HEK293 (cell line): ENCODE measurements at regions not wholly inside any gene's neighbourhood (a gene's known extent, or its start where the extent isn't known, plus 50 kb on each side); places are given as distances from the start of the nearest gene placed in this dataset.

Experiments
- KLF9 ChIP-seq: fragments of 450-650 bp; formaldehyde crosslinking; IDR thresholded peaks from 2 replicates; pipeline ENCODE4 v1.5.1; 2016; ENCODE audit warnings: missing biosample characterization, missing genetic modification characterization, low read depth
- ZIC2 ChIP-seq: fragments of 450-650 bp; formaldehyde crosslinking; IDR thresholded peaks from 2 replicates; pipeline ENCODE4 v1.5.1; 2016; ENCODE audit warnings: missing biosample characterization, missing genetic modification characterization
- ZNF280D ChIP-seq: fragments of 450-650 bp; formaldehyde crosslinking; IDR thresholded peaks from 2 replicates; pipeline ENCODE4 v1.5.1; 2016; ENCODE audit warnings: missing biosample characterization, missing genetic modification characterization
- ZNF423 ChIP-seq: fragments of 450-650 bp; formaldehyde crosslinking; IDR thresholded peaks from 2 replicates; pipeline ENCODE4 v1.5.1; 2016; ENCODE audit warnings: missing biosample characterization, missing genetic modification characterization
- ZNF571 ChIP-seq: fragments of 450-650 bp; formaldehyde crosslinking; IDR thresholded peaks from 2 replicates; pipeline ENCODE4 v1.5.0; 2017; ENCODE audit warnings: missing biosample characterization, missing genetic modification characterization
- ZNF785 ChIP-seq: fragments of 450-650 bp; formaldehyde crosslinking; IDR thresholded peaks from 2 replicates; pipeline ENCODE4 v1.5.1; 2016; ENCODE audit warnings: missing biosample characterization, missing genetic modification characterization
- TF ChIP-seq, protein P1 (sequence below): fragments of 450-650 bp; formaldehyde crosslinking; IDR thresholded peaks from 2 replicates; pipeline ENCODE4 v1.5.1; 2016; ENCODE audit warnings: missing biosample characterization, missing genetic modification characterization
- TF ChIP-seq, protein P2 (sequence below): sonication (generic); formaldehyde crosslinking; IDR thresholded peaks from 2 replicates; pipeline ENCODE4 v1.8.1; 2022; ENCODE audit warnings: mild to moderate bottlenecking, moderate library complexity, missing genetic modification reagents

- TF ChIP-seq ZNF785 (tag by site-specific recombination) (no peak), ZNF423 (tag by site-specific recombination) (no peak), ZNF280D (no peak), ZNF571 (tag by site-specific recombination) (no peak), ZIC2 (tag by site-specific recombination) (no peak), KLF9 (tag by site-specific recombination) (no peak)
- TF ChIP-seq, protein P1, sequence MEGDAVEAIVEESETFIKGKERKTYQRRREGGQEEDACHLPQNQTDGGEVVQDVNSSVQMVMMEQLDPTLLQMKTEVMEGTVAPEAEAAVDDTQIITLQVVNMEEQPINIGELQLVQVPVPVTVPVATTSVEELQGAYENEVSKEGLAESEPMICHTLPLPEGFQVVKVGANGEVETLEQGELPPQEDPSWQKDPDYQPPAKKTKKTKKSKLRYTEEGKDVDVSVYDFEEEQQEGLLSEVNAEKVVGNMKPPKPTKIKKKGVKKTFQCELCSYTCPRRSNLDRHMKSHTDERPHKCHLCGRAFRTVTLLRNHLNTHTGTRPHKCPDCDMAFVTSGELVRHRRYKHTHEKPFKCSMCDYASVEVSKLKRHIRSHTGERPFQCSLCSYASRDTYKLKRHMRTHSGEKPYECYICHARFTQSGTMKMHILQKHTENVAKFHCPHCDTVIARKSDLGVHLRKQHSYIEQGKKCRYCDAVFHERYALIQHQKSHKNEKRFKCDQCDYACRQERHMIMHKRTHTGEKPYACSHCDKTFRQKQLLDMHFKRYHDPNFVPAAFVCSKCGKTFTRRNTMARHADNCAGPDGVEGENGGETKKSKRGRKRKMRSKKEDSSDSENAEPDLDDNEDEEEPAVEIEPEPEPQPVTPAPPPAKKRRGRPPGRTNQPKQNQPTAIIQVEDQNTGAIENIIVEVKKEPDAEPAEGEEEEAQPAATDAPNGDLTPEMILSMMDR, result no peak
- TF ChIP-seq, protein P2, sequence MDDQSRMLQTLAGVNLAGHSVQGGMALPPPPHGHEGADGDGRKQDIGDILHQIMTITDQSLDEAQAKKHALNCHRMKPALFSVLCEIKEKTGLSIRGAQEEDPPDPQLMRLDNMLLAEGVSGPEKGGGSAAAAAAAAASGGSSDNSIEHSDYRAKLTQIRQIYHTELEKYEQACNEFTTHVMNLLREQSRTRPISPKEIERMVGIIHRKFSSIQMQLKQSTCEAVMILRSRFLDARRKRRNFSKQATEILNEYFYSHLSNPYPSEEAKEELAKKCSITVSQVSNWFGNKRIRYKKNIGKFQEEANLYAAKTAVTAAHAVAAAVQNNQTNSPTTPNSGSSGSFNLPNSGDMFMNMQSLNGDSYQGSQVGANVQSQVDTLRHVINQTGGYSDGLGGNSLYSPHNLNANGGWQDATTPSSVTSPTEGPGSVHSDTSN (CRISPR knock-in tag), result no peak
These were observed 373.9 kb upstream of the CFAP20DC start for GRCh38 chr3:59423707-59424106.
